ENCODE measurements at regions not wholly inside any gene's neighbourhood (a gene's known extent, or its start where the extent isn't known, plus 50 kb on each side); places are given as distances from the start of the nearest gene placed in this dataset.
"Not testable (repeated sequence)": the region's sequence is repeated elsewhere in the genome, so short reads cannot be mapped to it uniquely, and the experiment has no call there.

GRCh38 chr5:96319981-96320739 lies 112.9 kb downstream of the PCSK1 start:
- not testable (repeated sequence) for DNase-seq (ENCODE audit: low spot score)

GRCh38 chr5:96318569-96319110 lies 114.4 kb downstream of the PCSK1 start:
- DNase-seq (ENCODE audit: low spot score), result no peak

GRCh38 chr5:96317945-96318344 lies 115.1 kb downstream of the PCSK1 start:
- DNase-seq (ENCODE audit: low spot score), result no peak

- no peak for DNase-seq (ENCODE audit: low spot score)
Measured at GRCh38 chr5:96316487-96316886, 116.6 kb downstream of the PCSK1 start.

DNA sequence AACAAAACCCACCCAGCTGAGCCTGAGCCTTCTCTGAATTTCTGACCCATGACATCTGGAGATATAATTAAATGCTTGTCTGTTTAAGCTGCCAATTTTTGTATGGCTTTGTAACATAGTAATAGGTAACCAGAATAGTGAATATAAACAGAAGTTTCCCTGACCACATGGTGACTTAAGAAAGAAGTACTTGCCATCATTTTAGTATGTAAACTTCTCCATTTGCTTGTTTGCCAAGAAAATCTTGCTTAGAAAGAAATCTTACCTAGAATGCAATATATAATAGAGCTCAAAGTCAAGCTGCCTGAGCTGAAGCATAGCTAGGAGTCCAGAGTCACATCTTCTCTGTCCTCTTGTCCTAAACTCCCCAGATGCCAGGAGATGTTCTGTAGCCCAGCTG lies 117.0 kb downstream of the PCSK1 start:
- no peak for DNase-seq (ENCODE audit: low spot score)

DNA sequence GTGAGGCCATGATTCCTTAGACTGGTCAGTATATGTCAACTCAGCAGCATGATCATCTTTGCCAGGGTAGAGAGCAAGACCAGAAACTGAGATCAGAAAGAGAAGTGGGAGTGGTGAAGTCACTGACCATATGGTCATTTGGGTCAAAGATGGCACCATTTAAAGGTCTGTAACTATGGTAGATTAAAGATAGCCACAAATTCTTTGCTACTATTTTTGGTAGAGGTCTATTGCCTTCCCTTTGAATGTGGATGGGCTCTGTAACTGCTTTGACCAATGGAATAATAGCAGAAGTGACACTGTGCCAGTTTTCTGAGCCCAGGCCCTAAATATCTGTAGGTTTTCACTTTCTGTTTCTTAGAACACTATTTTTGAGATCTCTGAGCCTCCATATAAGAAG lies 117.6 kb downstream of the PCSK1 start:
- DNase-seq (ENCODE audit: low spot score), result no peak

- no peak for DNase-seq (ENCODE audit: low spot score)
Measured at GRCh38 chr5:96312383-96312782, 120.7 kb downstream of the PCSK1 start.

GRCh38 chr5:96307047-96307446 lies 126.0 kb downstream of the PCSK1 start:
- not testable (repeated sequence) for DNase-seq (ENCODE audit: low spot score)

GRCh38 chr5:96302174-96302738 lies 130.8 kb downstream of the PCSK1 start:
- no peak for DNase-seq (ENCODE audit: low spot score)

GRCh38 chr5:96300976-96301375 lies 132.1 kb downstream of the PCSK1 start:
- DNase-seq (ENCODE audit: low spot score), result no peak

DNA sequence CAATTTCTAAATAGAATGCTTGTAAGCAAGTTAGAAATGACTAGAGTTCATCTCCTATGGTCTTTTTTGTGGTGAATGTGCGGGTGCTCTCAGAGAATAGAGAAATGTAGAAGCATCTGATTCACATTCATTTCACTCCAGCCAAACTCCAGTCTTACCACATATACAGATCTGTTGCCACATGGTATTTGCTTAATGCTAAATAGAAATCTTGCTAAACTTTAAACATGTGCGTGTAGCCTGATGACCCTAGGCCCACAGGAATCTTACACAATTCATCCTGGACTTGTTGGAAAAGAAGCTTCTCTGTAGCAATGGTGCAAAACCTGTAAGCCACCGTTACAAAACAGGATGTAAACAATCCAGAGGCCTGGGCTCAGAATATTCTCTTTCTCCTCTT lies 135.2 kb downstream of the PCSK1 start:
- DNase-seq (ENCODE audit: low spot score), result no peak

- no peak for DNase-seq (ENCODE audit: low spot score)
Measured at GRCh38 chr5:96297290-96297689, 135.8 kb downstream of the PCSK1 start.

- no peak for DNase-seq (ENCODE audit: low spot score)
Measured at GRCh38 chr5:96294884-96295202, 138.2 kb downstream of the PCSK1 start.

DNA sequence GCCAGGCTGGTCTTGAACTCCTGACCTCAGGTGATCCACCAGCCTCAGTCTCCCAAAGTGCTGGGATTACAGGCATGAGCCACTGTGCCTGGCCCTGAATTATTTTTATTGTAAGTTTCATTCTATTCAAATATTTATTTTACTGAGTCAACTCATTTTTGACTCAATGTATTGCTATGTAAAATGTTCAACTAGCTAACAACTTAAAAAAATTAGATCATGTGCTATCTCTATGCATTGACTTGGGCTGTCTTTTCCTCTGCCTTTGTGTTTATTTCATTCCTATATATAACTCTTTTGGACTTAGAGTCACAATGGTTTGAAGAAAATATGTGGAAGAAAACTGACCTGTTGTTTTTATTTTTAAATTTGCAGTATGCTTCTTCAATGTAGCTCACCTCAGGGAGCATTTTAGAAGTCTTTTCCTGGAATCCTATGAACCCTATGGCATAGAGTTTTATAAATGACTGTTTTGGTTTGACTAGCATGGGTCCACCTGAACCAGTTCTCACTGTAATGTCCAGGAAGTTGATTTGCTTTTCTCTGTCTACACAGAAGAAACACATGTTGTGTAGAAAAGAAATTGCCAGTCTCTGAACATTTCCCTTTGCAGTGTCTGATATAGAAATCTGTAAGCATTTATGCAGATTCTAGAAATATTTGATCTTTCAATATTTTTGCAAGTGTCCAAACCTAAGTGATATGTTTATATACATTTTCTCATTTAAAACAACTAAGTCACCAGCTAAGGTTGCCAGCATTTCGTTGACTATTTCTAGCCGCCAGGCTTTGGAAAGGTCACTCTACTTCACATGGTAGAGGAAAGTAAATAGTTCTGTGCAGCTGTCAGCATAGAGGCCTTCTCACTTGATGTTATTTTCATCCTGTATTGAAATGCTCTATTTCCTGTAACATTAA lies 138.8 kb downstream of the PCSK1 start:
- DNase-seq (ENCODE audit: low spot score), result no peak

GRCh38 chr5:96292582-96293247 lies 140.3 kb downstream of the PCSK1 start:
- DNase-seq (ENCODE audit: low spot score), result no peak

DNA sequence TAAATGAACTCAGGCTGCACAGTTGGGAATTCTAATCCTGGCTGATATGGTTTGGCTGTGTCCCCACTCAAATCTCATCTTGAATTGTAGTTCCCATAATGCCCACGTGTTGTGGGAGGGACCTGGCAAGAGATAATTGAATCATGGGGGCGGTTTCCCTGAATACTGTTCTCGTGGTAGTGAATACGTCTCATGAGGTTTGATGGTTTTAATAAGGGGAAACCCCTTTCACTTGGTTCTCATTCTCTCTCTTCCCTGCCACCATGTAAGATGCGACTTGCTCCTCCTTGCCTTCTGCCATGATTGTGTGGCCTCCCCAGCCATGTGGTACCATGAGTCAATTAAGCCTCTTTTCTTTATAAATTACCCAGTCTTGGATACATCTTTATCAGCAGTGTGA lies 143.8 kb downstream of the PCSK1 start:
- DNase-seq (ENCODE audit: low spot score), result not testable (repeated sequence)

- no peak for DNase-seq (ENCODE audit: low spot score)
Measured at GRCh38 chr5:96288845-96289185, 144.2 kb downstream of the PCSK1 start.

GRCh38 chr5:96288166-96288844 lies 144.7 kb downstream of the PCSK1 start:
- DNase-seq (ENCODE audit: low spot score), result no peak

GRCh38 chr5:96287136-96287535 lies 145.9 kb downstream of the PCSK1 start:
- DNase-seq (ENCODE audit: low spot score), result no peak

GRCh38 chr5:96285823-96286222 lies 147.2 kb downstream of the PCSK1 start:
- no peak for DNase-seq (ENCODE audit: low spot score)

- no peak for DNase-seq (ENCODE audit: low spot score)
Measured at GRCh38 chr5:96284727-96285389, 148.2 kb downstream of the PCSK1 start.

Data from left forelimb (tissue), 1 donor.